ENCODE measurements at regions not wholly inside any gene's neighbourhood (a gene's known extent, or its start where the extent isn't known, plus 50 kb on each side); places are given as distances from the start of the nearest gene placed in this dataset.
"Not testable (repeated sequence)": the region's sequence is repeated elsewhere in the genome, so short reads cannot be mapped to it uniquely, and the experiment has no call there.

GRCh38 chr2:207434899-207435465 is 94.8 kb upstream of the CREB1 start:
- Histone ChIP-seq H3K4me1 (replicated peaks in 1 of 2) (peaks cover 2 to 28% of the 10 kb centered on the region in 2 donors), H3K27ac (no peak overlapping the region), H3K4me3 (no peak overlapping the region)
- in situ Hi-C loops (cut with MboI; ENCODE audit: low pct_unique_long_range_greater_than_20kb in 2 of 9, low sequenced_read_pairs in 9 of 9, unreplicated experiment in 9 of 9), result no loop called here
- WGBS, 10 experiments, result 33 to 100% (median 80%) methylated on average over 1 to 4 of the region's 4 CpGs; no CpG with 5 or more reads in 1 of the 10 experiments
- ATAC-seq (replicated peaks in 6 of 8), result peak in 2 of 8 experiments; percentile 15 to 24

GRCh38 chr2:207437136-207437523 is 92.6 kb upstream of the CREB1 start:
- 67 to 89% (median 83%) methylated on average over 1 of the region's 1 CpG; no CpG with 5 or more reads in 7 of the 10 experiments for WGBS, 10 experiments
- no peak overlapping the region for H3K27ac ChIP-seq
- H3K4me1 ChIP-seq (replicated peaks in 1 of 2), result peaks cover 2 to 19% of the 10 kb centered on the region in 2 donors
- H3K4me3 ChIP-seq, result no peak overlapping the region
- ATAC-seq (replicated peaks in 6 of 8), result no peak
- in situ Hi-C loops (cut with MboI; ENCODE audit: low pct_unique_long_range_greater_than_20kb in 2 of 9, low sequenced_read_pairs in 9 of 9, unreplicated experiment in 9 of 9), result no loop called here

GRCh38 chr2:207437524-207438143 is 92.1 kb upstream of the CREB1 start:
- H3K4me1 ChIP-seq (replicated peaks in 1 of 2), result peaks cover under 1 to 14% of the 10 kb centered on the region in 2 donors
- WGBS, 10 experiments, result 38 to 100% (median 77%) methylated on average over 1 to 13 of the region's 13 CpGs
- in situ Hi-C loops (cut with MboI; ENCODE audit: low pct_unique_long_range_greater_than_20kb in 2 of 9, low sequenced_read_pairs in 9 of 9, unreplicated experiment in 9 of 9), result no loop called here
- ATAC-seq (replicated peaks in 6 of 8), result peak in 2 of 8 experiments; percentile 15 to 25
- no peak overlapping the region for H3K27ac ChIP-seq
- no peak overlapping the region for H3K4me3 ChIP-seq

- Histone ChIP-seq H3K4me1 (replicated peaks in 1 of 2) (peaks cover 0 to 5% of the 10 kb centered on the region in 2 donors), H3K27ac (no peak overlapping the region), H3K4me3 (no peak overlapping the region)
- WGBS, 10 experiments, result 60 to 100% (median 88%) methylated on average over 1 to 3 of the region's 3 CpGs; no CpG with 5 or more reads in 1 of the 10 experiments
- in situ Hi-C loops (cut with MboI; ENCODE audit: low pct_unique_long_range_greater_than_20kb in 2 of 9, low sequenced_read_pairs in 9 of 9, unreplicated experiment in 9 of 9), result no loop called here
- ATAC-seq (replicated peaks in 6 of 8), result no peak
Measured at GRCh38 chr2:207438414-207439126, 91.2 kb upstream of the CREB1 start.

- H3K27ac ChIP-seq; ATAC-seq (replicated peaks in 6 of 8); H3K4me3 ChIP-seq; H3K4me1 ChIP-seq (replicated peaks in 1 of 2); in situ Hi-C loops (cut with MboI; ENCODE audit: low pct_unique_long_range_greater_than_20kb in 2 of 9, low sequenced_read_pairs in 9 of 9, unreplicated experiment in 9 of 9): not testable (repeated sequence)
Measured at GRCh38 chr2:207439881-207440280, 89.9 kb upstream of the CREB1 start.

GRCh38 chr2:207444756-207445155 is 85.0 kb upstream of the CREB1 start:
- Histone ChIP-seq H3K27ac (no peak overlapping the region), H3K4me3 (no peak overlapping the region), H3K4me1 (replicated peaks in 1 of 2) (no peaks in the 10 kb centered on the region)
- in situ Hi-C loops (cut with MboI; ENCODE audit: low pct_unique_long_range_greater_than_20kb in 2 of 9, low sequenced_read_pairs in 9 of 9, unreplicated experiment in 9 of 9), result no loop called here
- no peak for ATAC-seq (replicated peaks in 6 of 8)
- WGBS, 10 experiments, result 40 to 100% (median 89%) methylated on average over 1 to 3 of the region's 4 CpGs; no CpG with 5 or more reads in 2 of the 10 experiments

GRCh38 chr2:207446653-207447052 is 83.1 kb upstream of the CREB1 start:
- WGBS, 10 experiments, result 49 to 100% (median 76%) methylated on average over 1 to 6 of the region's 6 CpGs; no CpG with 5 or more reads in 4 of the 10 experiments
- Histone ChIP-seq H3K27ac (no peak overlapping the region), H3K4me3 (no peak overlapping the region), H3K4me1 (replicated peaks in 1 of 2) (peaks cover 0 to 2% of the 10 kb centered on the region in 2 donors)
- in situ Hi-C loops (cut with MboI; ENCODE audit: low pct_unique_long_range_greater_than_20kb in 2 of 9, low sequenced_read_pairs in 9 of 9, unreplicated experiment in 9 of 9), result no loop called here
- no peak for ATAC-seq (replicated peaks in 6 of 8)

- 38 to 100% (median 85%) methylated on average over 1 of the region's 1 CpG; no CpG with 5 or more reads in 1 of the 10 experiments for WGBS, 10 experiments
- no peak for ATAC-seq (replicated peaks in 6 of 8)
- in situ Hi-C loops (cut with MboI; ENCODE audit: low pct_unique_long_range_greater_than_20kb in 2 of 9, low sequenced_read_pairs in 9 of 9, unreplicated experiment in 9 of 9), result no loop called here
- no peak overlapping the region for H3K4me3 ChIP-seq
- H3K4me1 ChIP-seq (replicated peaks in 1 of 2), result peaks cover 0 to 2% of the 10 kb centered on the region in 2 donors
- no peak overlapping the region for H3K27ac ChIP-seq
Measured at GRCh38 chr2:207448006-207448405, 81.8 kb upstream of the CREB1 start.

- Histone ChIP-seq H3K27ac (no peak overlapping the region), H3K4me1 (replicated peaks in 1 of 2) (peaks cover 0 to 2% of the 10 kb centered on the region in 2 donors), H3K4me3 (no peak overlapping the region)
- WGBS, 10 experiments, result 44 to 100% (median 77%) methylated on average over 1 of the region's 1 CpG; no CpG with 5 or more reads in 1 of the 10 experiments
- ATAC-seq (replicated peaks in 6 of 8), result no peak
- in situ Hi-C loops (cut with MboI; ENCODE audit: low pct_unique_long_range_greater_than_20kb in 2 of 9, low sequenced_read_pairs in 9 of 9, unreplicated experiment in 9 of 9), result loop anchor here in 6 of 9 experiments (25.0 kb wide), 4 partner anchors 187 to 762 kb away; partner anchors contain the start of gene KLF7 (in 4 of the 6)
Measured at GRCh38 chr2:207449642-207450165, 80.1 kb upstream of the CREB1 start.

- in situ Hi-C loops (cut with MboI; ENCODE audit: low pct_unique_long_range_greater_than_20kb in 2 of 9, low sequenced_read_pairs in 9 of 9, unreplicated experiment in 9 of 9), result loop anchor here in 6 of 9 experiments (25.0 kb wide), 4 partner anchors 188 to 763 kb away; partner anchors contain the start of gene KLF7 (in 4 of the 6)
- WGBS, 10 experiments, result 0 to 43% (median 31%) methylated on average over 1 of the region's 1 CpG; no CpG with 5 or more reads in 2 of the 10 experiments
- no peak overlapping the region for H3K4me3 ChIP-seq
- H3K4me1 ChIP-seq (replicated peaks in 1 of 2), result peaks cover 0 to 2% of the 10 kb centered on the region in 2 donors
- H3K27ac ChIP-seq, result no peak overlapping the region
- ATAC-seq (replicated peaks in 6 of 8), result no peak
Measured at GRCh38 chr2:207450186-207450585, 79.6 kb upstream of the CREB1 start.

GRCh38 chr2:207458582-207458981 is 71.2 kb upstream of the CREB1 start:
- H3K4me1 ChIP-seq (replicated peaks in 1 of 2), result peaks cover 0 to under 1% of the 10 kb centered on the region in 2 donors
- ATAC-seq (replicated peaks in 6 of 8), result no peak
- no peak overlapping the region for H3K4me3 ChIP-seq
- no peak overlapping the region for H3K27ac ChIP-seq
- 87 to 100% (median 94%) methylated on average over 2 to 5 of the region's 5 CpGs; no CpG with 5 or more reads in 4 of the 10 experiments for WGBS, 10 experiments
- in situ Hi-C loops (cut with MboI; ENCODE audit: low pct_unique_long_range_greater_than_20kb in 2 of 9, low sequenced_read_pairs in 9 of 9, unreplicated experiment in 9 of 9), result loop anchor here in 6 of 9 experiments (25.0 kb wide), 4 partner anchors 196 to 771 kb away; partner anchors contain the start of gene KLF7 (in 4 of the 6)

GRCh38 chr2:207459990-207460757 is 69.6 kb upstream of the CREB1 start:
- no peak overlapping the region for H3K4me3 ChIP-seq
- H3K27ac ChIP-seq, result no peak overlapping the region
- in situ Hi-C loops (cut with MboI; ENCODE audit: low pct_unique_long_range_greater_than_20kb in 2 of 9, low sequenced_read_pairs in 9 of 9, unreplicated experiment in 9 of 9), result loop anchor here in 6 of 9 experiments (25.0 kb wide), 4 partner anchors 198 to 773 kb away; partner anchors contain the start of gene KLF7 (in 4 of the 6)
- ATAC-seq (replicated peaks in 6 of 8), result no peak
- H3K4me1 ChIP-seq (replicated peaks in 1 of 2), result peaks cover 0 to 4% of the 10 kb centered on the region in 2 donors
- 40 to 100% (median 71%) methylated on average over 2 to 6 of the region's 7 CpGs for WGBS, 10 experiments
